ENCODE measurements at regions not wholly inside any gene's neighbourhood (a gene's known extent, or its start where the extent isn't known, plus 50 kb on each side); places are given as distances from the start of the nearest gene placed in this dataset.
"Not testable (repeated sequence)": the region's sequence is repeated elsewhere in the genome, so short reads cannot be mapped to it uniquely, and the experiment has no call there.

- DNase-seq (ENCODE audit: insufficient read length, low spot score) (no peak), FAIRE-seq (no peak)
These were observed 128.6 kb upstream of the KCTD7 start for GRCh38 chr7:66500087-66500486.

- no peak for DNase-seq (ENCODE audit: insufficient read length, low spot score)
- no peak for FAIRE-seq
These were observed 126.2 kb upstream of the KCTD7 start for GRCh38 chr7:66502230-66503035.

- DNase-seq (ENCODE audit: insufficient read length, low spot score): no peak
- no peak for FAIRE-seq
These were observed 125.7 kb upstream of the KCTD7 start for GRCh38 chr7:66503036-66503370.

- FAIRE-seq (no peak), DNase-seq (ENCODE audit: insufficient read length, low spot score) (no peak)
These were observed 125.1 kb upstream of the KCTD7 start for GRCh38 chr7:66503551-66504031.

GRCh38 chr7:66504131-66504530 lies 124.5 kb upstream of the KCTD7 start:
- FAIRE-seq (no peak), DNase-seq (ENCODE audit: insufficient read length, low spot score) (no peak)

GRCh38 chr7:66505009-66505408 lies 123.7 kb upstream of the KCTD7 start:
- DNase-seq (ENCODE audit: insufficient read length, low spot score) (no peak), FAIRE-seq (no peak)

GRCh38 chr7:66505531-66506451 lies 122.9 kb upstream of the KCTD7 start:
- no peak for FAIRE-seq

GRCh38 chr7:66506703-66507102 lies 122.0 kb upstream of the KCTD7 start:
- FAIRE-seq; DNase-seq (ENCODE audit: insufficient read length, low spot score): not testable (repeated sequence)

More at GRCh38 chr7:66505531-66506451, 122.9 kb upstream of the KCTD7 start:
- DNase-seq (ENCODE audit: insufficient read length, low spot score): no peak

- DNase-seq (ENCODE audit: insufficient read length, low spot score) (no peak), FAIRE-seq (no peak)
These were observed 120.9 kb upstream of the KCTD7 start for GRCh38 chr7:66507764-66508296.

- DNase-seq (ENCODE audit: insufficient read length, low spot score): no peak
- FAIRE-seq: no peak
These were observed 120.2 kb upstream of the KCTD7 start for GRCh38 chr7:66508431-66508830.

GRCh38 chr7:66514050-66514449 lies 114.6 kb upstream of the KCTD7 start:
- no peak for FAIRE-seq
- no peak for DNase-seq (ENCODE audit: insufficient read length, low spot score)

- FAIRE-seq (no peak), DNase-seq (ENCODE audit: insufficient read length, low spot score) (no peak)
These were observed 111.3 kb upstream of the KCTD7 start for GRCh38 chr7:66517212-66517909.

GRCh38 chr7:66518151-66518691 lies 110.5 kb upstream of the KCTD7 start:
- DNase-seq (ENCODE audit: insufficient read length, low spot score) (no peak), FAIRE-seq (no peak)

- FAIRE-seq: no peak
These were observed 107.0 kb upstream of the KCTD7 start for GRCh38 chr7:66521675-66522074.

GRCh38 chr7:66522518-66522917 lies 106.2 kb upstream of the KCTD7 start:
- FAIRE-seq (no peak), DNase-seq (ENCODE audit: insufficient read length, low spot score) (no peak)

More at GRCh38 chr7:66521675-66522074, 107.0 kb upstream of the KCTD7 start:
- DNase-seq (ENCODE audit: insufficient read length, low spot score): no peak

- DNase-seq (ENCODE audit: insufficient read length, low spot score) (no peak), FAIRE-seq (no peak)
These were observed 105.3 kb upstream of the KCTD7 start for GRCh38 chr7:66523409-66523808.

GRCh38 chr7:66524738-66525137 lies 103.9 kb upstream of the KCTD7 start:
- FAIRE-seq (no peak), DNase-seq (ENCODE audit: insufficient read length, low spot score) (no peak)

- not testable (repeated sequence) for DNase-seq (ENCODE audit: insufficient read length, low spot score); FAIRE-seq
These were observed 101.9 kb upstream of the KCTD7 start for GRCh38 chr7:66526782-66527181.

GRCh38 chr7:66528652-66529051 lies 100.0 kb upstream of the KCTD7 start:
- no peak for FAIRE-seq
- no peak for DNase-seq (ENCODE audit: insufficient read length, low spot score)

- DNase-seq (ENCODE audit: insufficient read length, low spot score) (no peak), FAIRE-seq (no peak)
These were observed 98.6 kb upstream of the KCTD7 start for GRCh38 chr7:66529883-66530610.
